GM10266 (cell line): ENCODE measurements at regions not wholly inside any gene's neighbourhood (a gene's known extent, or its start where the extent isn't known, plus 50 kb on each side); places are given as distances from the start of the nearest gene placed in this dataset.
A peak's percentile ranks its signal among the peaks of the same experiment; 100 is the strongest.

Experiments used
- DNase-seq: peaks from one replicate; pipeline ENCODE4 v3.0.0; 2012; ENCODE audit errors: extremely low spot score
- CTCF ChIP-seq: IDR thresholded peaks from 2 replicates; pipeline ENCODE4 v1.5.1; 2012; ENCODE audit warnings: mild to moderate bottlenecking, low read depth; ENCODE audit not compliant: control insufficient read depth, insufficient read depth; ENCODE audit errors: missing control alignments

- DNase-seq = peak; percentile 8
- TF ChIP-seq CTCF = peak; percentile 49
These were observed 151.8 kb upstream of the VLDLR start for GRCh38 chr9:2469681-2470221.

GRCh38 chr9:2473681-2474080 is 147.9 kb upstream of the VLDLR start:
- no peak for TF ChIP-seq CTCF
- no peak for DNase-seq

- no peak for DNase-seq
- no peak for TF ChIP-seq CTCF
These were observed 143.8 kb upstream of the VLDLR start for GRCh38 chr9:2477755-2478154.

GRCh38 chr9:2478421-2478820 is 143.2 kb upstream of the VLDLR start:
- TF ChIP-seq CTCF = no peak
- DNase-seq = no peak

GRCh38 chr9:2479056-2479565 is 142.5 kb upstream of the VLDLR start:
- no peak for DNase-seq
- TF ChIP-seq CTCF = no peak

GRCh38 chr9:2480255-2480837 is 141.2 kb upstream of the VLDLR start:
- no peak for DNase-seq
- TF ChIP-seq CTCF = no peak

- no peak for DNase-seq
- TF ChIP-seq CTCF = no peak
These were observed 140.4 kb upstream of the VLDLR start for GRCh38 chr9:2481216-2481615.
